Cardiac fibroblast (primary cell): ENCODE measurements at regions not wholly inside any gene's neighbourhood (a gene's known extent, or its start where the extent isn't known, plus 50 kb on each side); places are given as distances from the start of the nearest gene placed in this dataset.
A peak's percentile ranks its signal among the peaks of the same experiment; 100 is the strongest.

ENCODE experiments used
- DNase-seq, 2 donors: peaks; one replicate each; pipeline versions ENCODE4 v3.0.0 to v3.0.0-alpha.2; 2010; ENCODE audit warnings: low read depth in 2 of 2
- H3K4me3 ChIP-seq, 2 donors: replicated peaks in 1 of 2; 1 replicate in 1 of 2; 2 replicates in 1 of 2; pipeline ENCODE4 v1.5.1; 2011; ENCODE audit warnings: low read depth in 2 of 2, low read length in 2 of 2, mild to moderate bottlenecking in 2 of 2, moderate library complexity in 1 of 2
- CTCF ChIP-seq: IDR thresholded peaks from one replicate; pipeline ENCODE4 v1.5.1; 2011; ENCODE audit warnings: low read depth, mild to moderate bottlenecking, low read length, inconsistent platforms

DNA sequence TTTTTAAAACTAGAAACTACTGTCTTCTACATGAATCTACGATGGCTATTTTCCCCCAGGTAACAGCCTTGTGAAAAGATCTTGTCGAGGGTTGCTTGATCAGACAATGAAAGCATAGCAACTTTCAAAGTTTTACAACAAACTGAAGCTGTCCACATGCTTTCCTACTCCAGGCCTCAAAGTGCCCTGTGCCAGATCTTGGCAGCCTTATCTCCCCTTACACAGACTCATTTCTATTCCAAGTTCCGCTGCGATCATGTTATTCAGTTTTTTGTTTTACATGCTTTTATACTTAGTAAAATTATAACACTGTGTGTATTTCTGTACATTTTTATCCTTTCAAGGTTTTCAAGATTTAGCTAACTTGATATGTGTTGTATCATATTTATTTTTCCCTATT, 661.7 kb upstream of the SORCS1 start:
- TF ChIP-seq CTCF: no peak
- H3K4me3 ChIP-seq: no peak overlapping the region
- DNase-seq: peak in 1 of 2 donors; percentile 8

GRCh38 chr10:107814865-107815487, 650.5 kb upstream of the SORCS1 start:
- no peak overlapping the region for H3K4me3 ChIP-seq
- TF ChIP-seq CTCF: peak; percentile 79
- peak; percentile 63 to 70 for DNase-seq

DNA sequence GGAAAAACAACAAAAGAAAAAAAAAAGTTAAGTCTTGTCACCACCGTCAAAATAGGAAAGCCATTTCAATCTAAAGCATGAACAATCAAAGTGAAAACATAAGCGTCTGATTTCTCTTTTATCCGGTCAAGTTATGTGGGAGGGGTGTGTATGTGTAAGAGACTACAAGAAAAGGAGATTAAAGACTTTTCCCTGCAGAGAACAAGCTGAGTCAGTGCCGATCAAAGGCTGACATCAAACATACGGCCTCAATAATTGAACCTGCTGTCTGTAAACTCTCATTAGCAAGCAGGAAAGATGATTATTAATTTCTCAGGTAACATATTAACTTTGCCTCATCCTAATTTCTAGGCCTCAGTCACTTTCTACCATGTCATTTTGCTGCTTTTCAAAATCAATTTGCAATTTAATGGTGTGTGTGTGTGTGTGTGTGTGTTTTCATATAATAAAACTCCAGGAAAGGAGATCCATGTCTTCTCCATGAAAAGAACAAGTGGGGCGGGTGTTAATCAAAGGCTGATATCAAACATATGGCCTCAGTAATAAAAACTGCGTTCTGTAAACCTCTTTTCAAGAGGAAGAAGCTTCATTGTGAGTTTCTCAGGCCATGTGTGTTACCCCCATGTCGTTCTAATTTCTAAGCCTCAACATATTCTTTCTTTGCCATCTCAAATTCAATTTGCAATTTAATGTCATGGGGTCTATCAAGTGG, 649.1 kb upstream of the SORCS1 start:
- no peak overlapping the region for H3K4me3 ChIP-seq
- no peak for TF ChIP-seq CTCF
- DNase-seq: no peak

DNA sequence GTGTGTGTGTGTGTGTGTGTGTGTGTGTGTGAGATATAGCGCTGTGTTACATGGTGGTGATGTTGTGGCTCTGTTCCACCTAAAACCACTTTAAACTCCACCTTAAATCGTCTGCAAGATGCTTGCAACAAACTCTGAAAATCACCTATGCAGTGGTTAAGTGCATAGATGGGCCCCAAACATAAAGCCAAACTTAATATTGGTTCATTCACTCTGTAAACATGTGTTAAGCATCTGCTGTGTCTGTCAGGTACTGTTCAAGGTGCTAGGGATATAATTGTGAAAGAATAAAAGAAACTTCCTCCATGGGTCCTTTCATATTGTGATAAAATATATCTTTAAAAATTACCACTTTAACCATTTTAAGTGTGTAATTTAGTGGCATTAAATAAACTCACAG, 645.4 kb upstream of the SORCS1 start:
- no peak for TF ChIP-seq CTCF
- H3K4me3 ChIP-seq: no peak overlapping the region
- no peak for DNase-seq

GRCh38 chr10:107807836-107808235, 643.3 kb upstream of the SORCS1 start:
- H3K4me3 ChIP-seq: no peak overlapping the region
- no peak for TF ChIP-seq CTCF
- no peak for DNase-seq

- no peak overlapping the region for H3K4me3 ChIP-seq
- no peak for DNase-seq
- no peak for TF ChIP-seq CTCF
These were observed 641.5 kb upstream of the SORCS1 start for GRCh38 chr10:107806026-107806425.
